MM.1S (cell line): ENCODE measurements at regions not wholly inside any gene's neighbourhood (a gene's known extent, or its start where the extent isn't known, plus 50 kb on each side); places are given as distances from the start of the nearest gene placed in this dataset.

Experiments used
- DNase-seq: peaks from one replicate; pipeline ENCODE4 v3.0.0-alpha.2; 2015
- H2AFZ ChIP-seq: fragments of 300-600 bp; sonication (generic); 2 replicates; pipeline ENCODE4 v1.6.0; 2016; ENCODE audit warnings: antibody characterized with exemption, low read length
- H3F3A ChIP-seq: fragments of 300-600 bp; sonication (generic); 2 replicates; pipeline ENCODE4 v1.6.1; 2016; ENCODE audit warnings: mild to moderate bottlenecking, antibody characterized with exemption, low read length, moderate library complexity, mixed read lengths; ENCODE audit not compliant: insufficient read depth
- H3K27ac ChIP-seq: fragments of 300-600 bp; sonication (generic); 2 replicates; pipeline ENCODE4 v1.5.1; 2016; ENCODE audit warnings: mild to moderate bottlenecking, low read length
- H3K27me3 ChIP-seq: fragments of 300-600 bp; sonication (generic); replicated peaks from 2 replicates; pipeline ENCODE4 v1.6.0; 2016; ENCODE audit warnings: low read length; ENCODE audit not compliant: insufficient read depth
- H3K36me3 ChIP-seq: fragments of 300-600 bp; sonication (generic); replicated peaks from 2 replicates; pipeline ENCODE4 v1.6.1; 2016; ENCODE audit warnings: mild to moderate bottlenecking, low read length, mixed read lengths; ENCODE audit not compliant: insufficient read depth
- H3K4me1 ChIP-seq: fragments of 300-600 bp; sonication (generic); 2 replicates; pipeline ENCODE4 v1.6.1; 2016; ENCODE audit warnings: low read length, mixed read lengths
- H3K4me2 ChIP-seq: fragments of 300-600 bp; sonication (generic); 2 replicates; pipeline ENCODE4 v1.6.0; 2016; ENCODE audit warnings: low read depth, low read length
- H3K4me3 ChIP-seq: fragments of 300-600 bp; sonication (generic); 2 replicates; pipeline ENCODE4 v1.5.1; 2016; ENCODE audit warnings: low read length, mixed read lengths
- H3K79me2 ChIP-seq: fragments of 300-600 bp; sonication (generic); 2 replicates; pipeline ENCODE4 v1.6.1; 2016; ENCODE audit warnings: mixed run types, low read length, mixed read lengths
- H3K9ac ChIP-seq: fragments of 300-600 bp; sonication (generic); 2 replicates; pipeline ENCODE4 v1.6.1; 2016; ENCODE audit warnings: low read length, mixed read lengths
- H3K9me2 ChIP-seq: fragments of 300-600 bp; sonication (generic); replicated peaks from 2 replicates; pipeline ENCODE4 v1.6.1; 2016; ENCODE audit warnings: mild to moderate bottlenecking, low read length, mixed read lengths; ENCODE audit not compliant: insufficient read depth
- H3K9me3 ChIP-seq: fragments of 300-600 bp; sonication (generic); replicated peaks from 2 replicates; pipeline ENCODE4 v1.6.1; 2016; ENCODE audit warnings: mild to moderate bottlenecking, low read length, mixed read lengths; ENCODE audit not compliant: insufficient read depth
- H4K20me1 ChIP-seq: fragments of 300-600 bp; sonication (generic); 2 replicates; pipeline ENCODE4 v1.6.1; 2016; ENCODE audit warnings: mild to moderate bottlenecking, low read length, moderate library complexity, mixed read lengths; ENCODE audit not compliant: insufficient read depth
- CTCF ChIP-seq: fragments of 300-600 bp; sonication (generic); IDR thresholded peaks from 2 replicates; pipeline ENCODE4 v1.5.1; 2016; ENCODE audit warnings: antibody characterized with exemption, low read length, mixed read lengths
- EZH2 ChIP-seq: fragments of 300-600 bp; sonication (generic); optimal IDR thresholded peaks from 2 replicates; pipeline ENCODE3; 2017; ENCODE audit warnings: low read depth, mild to moderate bottlenecking, antibody characterized with exemption, low read length, mixed read lengths
- EZH2phosphoT487 ChIP-seq: fragments of 300-600 bp; sonication (generic); IDR thresholded peaks from 2 replicates; pipeline ENCODE4 v1.6.1; 2018; ENCODE audit warnings: antibody characterized with exemption, low read length

- Histone ChIP-seq H3K9me2 (no peaks in the 10 kb centered on the region), H3K4me1 (no peaks in the 10 kb centered on the region), H4K20me1 (no peaks in the 10 kb centered on the region), H3K4me3 (no peak overlapping the region), H3K27ac (no peak overlapping the region), H3K9me3 (no peaks in the 10 kb centered on the region), H3K36me3 (no peaks in the 10 kb centered on the region), H3K27me3 (no peaks in the 10 kb centered on the region), H3F3A (no peaks in the 10 kb centered on the region), H3K4me2 (no peak overlapping the region), H3K79me2 (no peaks in the 10 kb centered on the region), H3K9ac (no peak overlapping the region), H2AFZ (no peak overlapping the region)
- no peak for DNase-seq
- TF ChIP-seq CTCF (no peak), EZH2phosphoT487 (no peak), EZH2 (no peak)
Measured at GRCh38 chr5:169394371-169394770, 93.4 kb upstream of the SLIT3 start.

- Histone ChIP-seq H3K36me3 (no peaks in the 10 kb centered on the region), H3K9me2 (no peaks in the 10 kb centered on the region)
- TF ChIP-seq EZH2 (no peak), EZH2phosphoT487 (no peak)
Measured at GRCh38 chr5:169393907-169394306, 93.0 kb upstream of the SLIT3 start.

GRCh38 chr5:169390265-169390664 is 89.3 kb upstream of the SLIT3 start:
- Histone ChIP-seq H3K9me2 (no peaks in the 10 kb centered on the region), H3K27me3 (no peaks in the 10 kb centered on the region), H3K36me3 (no peaks in the 10 kb centered on the region), H3K4me1 (no peaks in the 10 kb centered on the region), H4K20me1 (no peaks in the 10 kb centered on the region), H3K27ac (no peak overlapping the region), H3K9me3 (no peaks in the 10 kb centered on the region), H2AFZ (no peak overlapping the region), H3K79me2 (no peaks in the 10 kb centered on the region), H3F3A (no peaks in the 10 kb centered on the region), H3K9ac (no peak overlapping the region), H3K4me2 (no peak overlapping the region), H3K4me3 (no peak overlapping the region)
- DNase-seq, result no peak
- TF ChIP-seq EZH2 (no peak), CTCF (no peak)

More at GRCh38 chr5:169393907-169394306, 93.0 kb upstream of the SLIT3 start:
- H3K27ac ChIP-seq, result no peak overlapping the region
- no peaks in the 10 kb centered on the region for H3F3A ChIP-seq
- no peaks in the 10 kb centered on the region for H3K4me1 ChIP-seq
- H4K20me1 ChIP-seq, result no peaks in the 10 kb centered on the region
- H3K79me2 ChIP-seq, result no peaks in the 10 kb centered on the region
- H3K4me2 ChIP-seq, result no peak overlapping the region
- no peaks in the 10 kb centered on the region for H3K9me3 ChIP-seq
- H3K9ac ChIP-seq, result no peak overlapping the region
- no peaks in the 10 kb centered on the region for H3K27me3 ChIP-seq
- H3K4me3 ChIP-seq, result no peak overlapping the region
- DNase-seq, result no peak
- no peak overlapping the region for H2AFZ ChIP-seq

- no peaks in the 10 kb centered on the region for H3K79me2 ChIP-seq
- no peak overlapping the region for H3K4me3 ChIP-seq
- TF ChIP-seq CTCF, result no peak
Measured at GRCh38 chr5:169389318-169389717, 88.4 kb upstream of the SLIT3 start.

More at GRCh38 chr5:169389318-169389717, 88.4 kb upstream of the SLIT3 start:
- Histone ChIP-seq H3F3A (no peaks in the 10 kb centered on the region), H3K27me3 (no peaks in the 10 kb centered on the region), H4K20me1 (no peaks in the 10 kb centered on the region), H3K9me3 (no peaks in the 10 kb centered on the region), H3K9ac (no peak overlapping the region), H3K36me3 (no peaks in the 10 kb centered on the region), H3K9me2 (no peaks in the 10 kb centered on the region), H3K4me2 (no peak overlapping the region), H3K4me1 (no peaks in the 10 kb centered on the region), H3K27ac (no peak overlapping the region), H2AFZ (no peak overlapping the region)
- DNase-seq, result no peak
